Right lobe of liver (tissue), 4 donors: ENCODE measurements at regions not wholly inside any gene's neighbourhood (a gene's known extent, or its start where the extent isn't known, plus 50 kb on each side); places are given as distances from the start of the nearest gene placed in this dataset.

Experiments used
- CTCF ChIP-seq, 4 donors: fragments of 200-600 bp in 3 of 4; fragments of 450-650 bp in 1 of 4; IDR thresholded peaks; one replicate each; pipeline versions ENCODE4 v1.5.1 to v1.8.0; 2016 to 2022; ENCODE audit warnings: antibody characterized with exemption in 4 of 4, mild to moderate bottlenecking in 2 of 4
- POLR2A ChIP-seq: fragments of 450-650 bp; IDR thresholded peaks from one replicate; pipeline ENCODE4 v1.6.1; 2017; ENCODE audit warnings: antibody characterized with exemption, mild to moderate bottlenecking
- donor health status: DM: no; HTN: no; CAD: no.
- donor health status: DM: no; HTN: no; CAD: no.
- donor health status: DM: no; HTN: yes; CAD: no.

GRCh38 chr3:84042399-84043106 lies 916.2 kb upstream of the CADM2 start:
- TF ChIP-seq CTCF (IDR thresholded peaks at IDR 0.05), result no peak
- no peak for TF ChIP-seq POLR2A
